ENCODE measurements at regions not wholly inside any gene's neighbourhood (a gene's known extent, or its start where the extent isn't known, plus 50 kb on each side); places are given as distances from the start of the nearest gene placed in this dataset.

DNA sequence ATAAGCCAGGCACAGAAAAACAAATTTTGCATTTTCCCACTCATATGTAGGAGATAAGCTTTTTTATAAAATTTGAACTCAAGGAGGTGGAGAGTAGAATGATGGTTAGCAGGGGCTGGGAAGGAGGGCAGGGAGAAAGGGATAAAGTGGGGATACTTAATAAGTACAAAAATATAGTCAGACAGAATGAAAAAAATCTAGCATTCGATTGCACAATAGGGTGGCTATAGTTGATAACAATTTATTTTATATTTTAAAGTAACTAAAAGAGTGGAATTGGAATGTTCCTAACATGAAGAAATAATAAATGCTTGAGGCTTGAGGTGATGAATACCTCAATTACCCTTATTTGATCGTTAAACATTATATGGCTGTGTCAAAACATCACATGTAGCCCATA lies 415.7 kb upstream of the STEAP1 start:
- Histone ChIP-seq H3K79me2 (ENCODE audit: control insufficient read depth, low read length) (no peaks in the 10 kb centered on the region), H4K20me1 (ENCODE audit: control insufficient read depth, insufficient read depth, low read depth, low read length) (no peaks in the 10 kb centered on the region), H3K27me3 (ENCODE audit: control insufficient read depth, low read length) (no peaks in the 10 kb centered on the region), H3F3A (ENCODE audit: control insufficient read depth, insufficient read depth) (no peaks in the 10 kb centered on the region), H3K4me3 (ENCODE audit: low read length) (no peak overlapping the region), H3K4me1 (ENCODE audit: control insufficient read depth, low read length) (no peaks in the 10 kb centered on the region), H3K36me3 (ENCODE audit: control insufficient read depth, low read length) (no peaks in the 10 kb centered on the region), H3K27ac (ENCODE audit: low read depth, low read length) (no peak overlapping the region), H3K9me3 (ENCODE audit: control insufficient read depth, insufficient read depth, low read length) (no peaks in the 10 kb centered on the region), H3K9me2 (replicated peaks; ENCODE audit: control insufficient read depth, low read length) (no peaks in the 10 kb centered on the region), H3K4me2 (ENCODE audit: low read length) (no peak overlapping the region)
- TF ChIP-seq, protein P1, sequence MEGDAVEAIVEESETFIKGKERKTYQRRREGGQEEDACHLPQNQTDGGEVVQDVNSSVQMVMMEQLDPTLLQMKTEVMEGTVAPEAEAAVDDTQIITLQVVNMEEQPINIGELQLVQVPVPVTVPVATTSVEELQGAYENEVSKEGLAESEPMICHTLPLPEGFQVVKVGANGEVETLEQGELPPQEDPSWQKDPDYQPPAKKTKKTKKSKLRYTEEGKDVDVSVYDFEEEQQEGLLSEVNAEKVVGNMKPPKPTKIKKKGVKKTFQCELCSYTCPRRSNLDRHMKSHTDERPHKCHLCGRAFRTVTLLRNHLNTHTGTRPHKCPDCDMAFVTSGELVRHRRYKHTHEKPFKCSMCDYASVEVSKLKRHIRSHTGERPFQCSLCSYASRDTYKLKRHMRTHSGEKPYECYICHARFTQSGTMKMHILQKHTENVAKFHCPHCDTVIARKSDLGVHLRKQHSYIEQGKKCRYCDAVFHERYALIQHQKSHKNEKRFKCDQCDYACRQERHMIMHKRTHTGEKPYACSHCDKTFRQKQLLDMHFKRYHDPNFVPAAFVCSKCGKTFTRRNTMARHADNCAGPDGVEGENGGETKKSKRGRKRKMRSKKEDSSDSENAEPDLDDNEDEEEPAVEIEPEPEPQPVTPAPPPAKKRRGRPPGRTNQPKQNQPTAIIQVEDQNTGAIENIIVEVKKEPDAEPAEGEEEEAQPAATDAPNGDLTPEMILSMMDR (IDR thresholded peaks at IDR 0.05; ENCODE audit: low read depth, low read length, poor library complexity, severe bottlenecking): no peak

DNA sequence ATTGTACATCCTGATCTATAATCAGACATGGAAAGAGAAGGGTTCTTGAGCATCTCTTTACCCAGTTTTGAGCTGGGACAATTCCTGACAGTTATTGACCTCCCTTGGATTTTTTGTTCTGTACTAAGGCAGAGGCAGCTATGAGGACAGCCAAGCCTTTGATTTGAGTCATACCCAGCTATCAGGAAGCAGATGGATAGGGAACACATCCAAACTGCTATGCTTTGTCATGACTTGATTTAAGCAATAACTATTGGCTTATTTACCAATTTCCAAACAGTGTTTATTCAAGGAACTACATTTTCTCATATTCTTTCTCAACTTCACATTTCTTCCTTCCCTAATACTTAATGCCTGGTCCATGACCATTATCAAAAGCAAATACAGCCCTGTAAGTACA lies 396.4 kb upstream of the STEAP1 start:
- no peaks in the 10 kb centered on the region for H3K9me3 ChIP-seq (ENCODE audit: control insufficient read depth, insufficient read depth, low read length)
- no peaks in the 10 kb centered on the region for H3K27me3 ChIP-seq (ENCODE audit: control insufficient read depth, low read length)
- H3K9me2 ChIP-seq (replicated peaks; ENCODE audit: control insufficient read depth, low read length): no peaks in the 10 kb centered on the region
- H3K4me1 ChIP-seq (ENCODE audit: control insufficient read depth, low read length): no peaks in the 10 kb centered on the region
- no peaks in the 10 kb centered on the region for H3K79me2 ChIP-seq (ENCODE audit: control insufficient read depth, low read length)
- TF ChIP-seq, protein P1 (IDR thresholded peaks at IDR 0.05; ENCODE audit: low read depth, low read length, poor library complexity, severe bottlenecking): no peak
- TF ChIP-seq EZH2phosphoT487 (IDR thresholded peaks at IDR 0.05; ENCODE audit: borderline replicate concordance, low read length): no peak
- H4K20me1 ChIP-seq (ENCODE audit: control insufficient read depth, insufficient read depth, low read depth, low read length): no peaks in the 10 kb centered on the region
- no peak overlapping the region for H3K4me2 ChIP-seq (ENCODE audit: low read length)
- no peak overlapping the region for H3K27ac ChIP-seq (ENCODE audit: low read depth, low read length)
- H3F3A ChIP-seq (ENCODE audit: control insufficient read depth, insufficient read depth): no peaks in the 10 kb centered on the region
- no peaks in the 10 kb centered on the region for H3K36me3 ChIP-seq (ENCODE audit: control insufficient read depth, low read length)
- no peak overlapping the region for H3K4me3 ChIP-seq (ENCODE audit: low read length)

DNA sequence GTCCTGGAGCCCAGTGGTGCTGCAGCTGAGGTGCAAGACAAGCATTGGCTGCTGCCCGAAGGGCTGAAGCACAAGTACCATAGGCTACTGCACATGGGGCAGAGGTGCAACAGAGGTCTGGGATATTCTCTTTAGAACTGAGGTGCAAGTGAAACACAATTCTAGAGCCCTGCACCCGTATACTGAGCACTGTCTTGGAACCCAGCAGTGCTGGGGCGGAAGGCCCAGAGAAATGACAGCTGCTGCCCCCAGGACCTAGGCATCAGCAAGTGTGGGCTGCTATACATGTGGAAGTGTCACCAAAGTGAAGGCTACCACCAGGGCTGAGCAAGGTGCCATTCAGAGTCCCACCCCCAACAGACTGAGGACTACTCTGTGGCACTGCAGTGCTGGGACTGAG lies 393.6 kb upstream of the STEAP1 start:
- Histone ChIP-seq H3K9me2 (replicated peaks; ENCODE audit: control insufficient read depth, low read length) (no peaks in the 10 kb centered on the region), H3K27ac (ENCODE audit: low read depth, low read length) (no peak overlapping the region), H3K27me3 (ENCODE audit: control insufficient read depth, low read length) (no peaks in the 10 kb centered on the region), H3K36me3 (ENCODE audit: control insufficient read depth, low read length) (no peaks in the 10 kb centered on the region), H3K4me1 (ENCODE audit: control insufficient read depth, low read length) (no peaks in the 10 kb centered on the region), H4K20me1 (ENCODE audit: control insufficient read depth, insufficient read depth, low read depth, low read length) (no peaks in the 10 kb centered on the region), H3K4me2 (ENCODE audit: low read length) (no peak overlapping the region), H3K79me2 (ENCODE audit: control insufficient read depth, low read length) (no peaks in the 10 kb centered on the region), H3K9me3 (ENCODE audit: control insufficient read depth, insufficient read depth, low read length) (no peaks in the 10 kb centered on the region), H3F3A (ENCODE audit: control insufficient read depth, insufficient read depth) (no peaks in the 10 kb centered on the region), H3K4me3 (ENCODE audit: low read length) (no peak overlapping the region)
- TF ChIP-seq EZH2phosphoT487 (IDR thresholded peaks at IDR 0.05; ENCODE audit: borderline replicate concordance, low read length): no peak
- TF ChIP-seq, protein P1 (IDR thresholded peaks at IDR 0.05; ENCODE audit: low read depth, low read length, poor library complexity, severe bottlenecking): no peak

GRCh38 chr7:89761173-89761572 lies 393.1 kb upstream of the STEAP1 start:
- TF ChIP-seq, protein P1 (IDR thresholded peaks at IDR 0.05; ENCODE audit: low read depth, low read length, poor library complexity, severe bottlenecking): no peak
- no peak for TF ChIP-seq EZH2phosphoT487 (IDR thresholded peaks at IDR 0.05; ENCODE audit: borderline replicate concordance, low read length)

More at GRCh38 chr7:89761173-89761572, 393.1 kb upstream of the STEAP1 start:
- H3K36me3 ChIP-seq (ENCODE audit: control insufficient read depth, low read length): no peaks in the 10 kb centered on the region
- no peaks in the 10 kb centered on the region for H3K27me3 ChIP-seq (ENCODE audit: control insufficient read depth, low read length)
- H3K4me3 ChIP-seq (ENCODE audit: low read length): no peak overlapping the region
- no peaks in the 10 kb centered on the region for H3K79me2 ChIP-seq (ENCODE audit: control insufficient read depth, low read length)
- H3K9me2 ChIP-seq (replicated peaks; ENCODE audit: control insufficient read depth, low read length): no peaks in the 10 kb centered on the region
- no peaks in the 10 kb centered on the region for H3K9me3 ChIP-seq (ENCODE audit: control insufficient read depth, insufficient read depth, low read length)
- no peaks in the 10 kb centered on the region for H4K20me1 ChIP-seq (ENCODE audit: control insufficient read depth, insufficient read depth, low read depth, low read length)
- no peak overlapping the region for H3K4me2 ChIP-seq (ENCODE audit: low read length)
- no peaks in the 10 kb centered on the region for H3K4me1 ChIP-seq (ENCODE audit: control insufficient read depth, low read length)
- H3F3A ChIP-seq (ENCODE audit: control insufficient read depth, insufficient read depth): no peaks in the 10 kb centered on the region
- H3K27ac ChIP-seq (ENCODE audit: low read depth, low read length): no peak overlapping the region
